K562 (cell line): ENCODE measurements at regions not wholly inside any gene's neighbourhood (a gene's known extent, or its start where the extent isn't known, plus 50 kb on each side); places are given as distances from the start of the nearest gene placed in this dataset.

Experiments
- BCLAF1 ChIP-seq, 2 experiments: fragments of 450-650 bp in 1 of 2; IDR thresholded peaks; 2 replicates each; pipeline ENCODE4 v1.6.1; 2011 to 2017; ENCODE audit warnings: low read depth in 2 of 2, antibody characterized with exemption in 1 of 2, borderline replicate concordance in 1 of 2, low read length in 1 of 2, mild to moderate bottlenecking in 1 of 2, mixed read lengths in 1 of 2; ENCODE audit not compliant: control insufficient read depth in 1 of 2
- ELF4 ChIP-seq: fragments of 450-650 bp; formaldehyde crosslinking; IDR thresholded peaks from 2 replicates; pipeline ENCODE4 v1.4.0; 2022; ENCODE audit warnings: missing genetic modification characterization
- ETV6 ChIP-seq, 3 experiments: fragments of 150-350 bp in 1 of 3; sonication (generic) in 1 of 3; formaldehyde crosslinking in 1 of 3; IDR thresholded peaks; 2 replicates each; pipeline versions ENCODE4 v1.6.1 to v1.8.0; 2014 to 2022; ENCODE audit warnings: borderline replicate concordance in 2 of 3, low read depth in 2 of 3, antibody characterized with exemption in 1 of 3, low read length in 1 of 3, mild to moderate bottlenecking in 1 of 3, missing genetic modification reagents in 1 of 3
- FOXJ2 ChIP-seq: fragments of 200-800 bp; sonication (Bioruptor generic); IDR thresholded peaks from 2 replicates; pipeline ENCODE4 v1.6.1; 2016; ENCODE audit warnings: missing genetic modification characterization, missing compliant biosample characterization
- MGA ChIP-seq: fragments of 450-650 bp; IDR thresholded peaks from 2 replicates; pipeline ENCODE4 v1.6.1; 2016; ENCODE audit warnings: mild to moderate bottlenecking, moderate library complexity
- ZKSCAN3 ChIP-seq: fragments of 250-450 bp; sonication (Bioruptor Pico); IDR thresholded peaks from 2 replicates; pipeline ENCODE4 v1.4.0; 2020
- TF ChIP-seq, protein P1 (sequence below): fragments of 150-350 bp; conservative IDR thresholded peaks from 2 replicates; pipeline ENCODE4 v1.6.1; 2014; ENCODE audit warnings: low read length

DNA sequence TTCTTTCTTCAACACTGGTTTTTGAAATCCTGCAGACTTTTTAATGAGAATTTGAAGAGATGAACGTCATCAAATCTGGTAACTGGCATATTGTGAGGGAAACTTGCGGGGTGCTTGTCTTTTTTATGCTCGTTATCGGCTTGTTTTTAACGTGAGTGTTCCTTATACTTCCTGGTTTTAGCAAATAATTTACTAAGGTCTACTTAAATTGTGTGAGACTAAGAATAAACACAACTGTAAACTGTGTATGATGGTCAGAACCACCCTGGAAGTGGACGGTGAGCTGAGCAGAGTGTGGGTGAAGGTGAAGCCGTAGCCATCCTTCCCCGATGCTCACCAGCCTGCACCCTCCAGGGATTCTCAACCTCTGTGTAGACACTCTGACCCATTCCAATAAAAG, 82.3 kb upstream of the CDC42EP3 start (continued):
- TF ChIP-seq MGA = no peak
- TF ChIP-seq ZKSCAN3 = no peak
- no peak for TF ChIP-seq BCLAF1 (IDR thresholded peaks at IDR 0.05; ENCODE audit: borderline replicate concordance in 1 of 2, control insufficient read depth in 1 of 2, low read depth in 2 of 2, low read length in 1 of 2)
- TF ChIP-seq, protein P1, sequence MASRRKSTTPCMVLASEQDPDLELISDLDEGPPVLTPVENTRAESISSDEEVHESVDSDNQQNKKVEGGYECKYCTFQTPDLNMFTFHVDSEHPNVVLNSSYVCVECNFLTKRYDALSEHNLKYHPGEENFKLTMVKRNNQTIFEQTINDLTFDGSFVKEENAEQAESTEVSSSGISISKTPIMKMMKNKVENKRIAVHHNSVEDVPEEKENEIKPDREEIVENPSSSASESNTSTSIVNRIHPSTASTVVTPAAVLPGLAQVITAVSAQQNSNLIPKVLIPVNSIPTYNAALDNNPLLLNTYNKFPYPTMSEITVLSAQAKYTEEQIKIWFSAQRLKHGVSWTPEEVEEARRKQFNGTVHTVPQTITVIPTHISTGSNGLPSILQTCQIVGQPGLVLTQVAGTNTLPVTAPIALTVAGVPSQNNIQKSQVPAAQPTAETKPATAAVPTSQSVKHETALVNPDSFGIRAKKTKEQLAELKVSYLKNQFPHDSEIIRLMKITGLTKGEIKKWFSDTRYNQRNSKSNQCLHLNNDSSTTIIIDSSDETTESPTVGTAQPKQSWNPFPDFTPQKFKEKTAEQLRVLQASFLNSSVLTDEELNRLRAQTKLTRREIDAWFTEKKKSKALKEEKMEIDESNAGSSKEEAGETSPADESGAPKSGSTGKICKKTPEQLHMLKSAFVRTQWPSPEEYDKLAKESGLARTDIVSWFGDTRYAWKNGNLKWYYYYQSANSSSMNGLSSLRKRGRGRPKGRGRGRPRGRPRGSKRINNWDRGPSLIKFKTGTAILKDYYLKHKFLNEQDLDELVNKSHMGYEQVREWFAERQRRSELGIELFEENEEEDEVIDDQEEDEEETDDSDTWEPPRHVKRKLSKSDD = no peak
- TF ChIP-seq FOXJ2 (tag) = no peak
- no peak for TF ChIP-seq ELF4 (CRISPR knock-in tag)
- TF ChIP-seq ETV6 (IDR thresholded peaks at IDR 0.05; ENCODE audit: borderline replicate concordance in 1 of 2, low read depth in 2 of 2, low read length in 1 of 2) = no peak
- no peak for TF ChIP-seq ETV6 (CRISPR knock-in tag; IDR thresholded peaks at IDR 0.05; ENCODE audit: borderline replicate concordance)
